GM12878 (cell line): ENCODE measurements at regions not wholly inside any gene's neighbourhood (a gene's known extent, or its start where the extent isn't known, plus 50 kb on each side); places are given as distances from the start of the nearest gene placed in this dataset.

ENCODE experiments used
- ATAC-seq: fragments of 200-7000 bp; cut with Tn5 transposase; 3 replicates; pipeline ENCODE4 v1.9.1; 2020; ENCODE audit warnings: mild to moderate bottlenecking, moderate library complexity
- BruUV-seq: library from RNA; stranded (reverse); fragments of 400-500 nt; replicated peaks from 2 replicates; lab custom pipeline; 2021; lab: Mats Ljungman, UMichigan
- CTCF ChIA-PET: fragments of 300-600 bp; sonication (Branson Sonifier 250); formaldehyde crosslinking; extraction: SDS; loops from one replicate; lab custom pipeline; 2021; ENCODE audit warnings: inconsistent platforms; lab: Yijun Ruan, JAX
- POLR2A ChIA-PET: fragments of 350-600 bp; formaldehyde crosslinking; extraction: SDS; loops from one replicate; lab custom pipeline; 2021; ENCODE audit warnings: inconsistent platforms; lab: Charles Lee
- RAD21 ChIA-PET: fragments of 300-600 bp; sonication (Branson Sonifier 250); formaldehyde crosslinking; loops from one replicate; lab custom pipeline; 2023; ENCODE audit warnings: antibody characterized with exemption; ENCODE audit not compliant: unreplicated experiment; lab: Charles Lee
- SMC1A ChIA-PET: fragments of 300-600 bp; sonication (Branson Sonifier 250); formaldehyde crosslinking; loops from one replicate; lab custom pipeline; 2023; ENCODE audit not compliant: unreplicated experiment, uncharacterized antibody; lab: Charles Lee
- DNase-seq: peaks from one replicate; pipeline ENCODE4 v3.0.0-alpha.2; 2011; ENCODE audit warnings: low read depth, low spot score
- FAIRE-seq: peaks from 3 replicates; lab custom pipeline; 2011; peaks lifted over from hg19 to GRCh38; lab: Jason Lieb, UNC
- H2AFZ ChIP-seq: 2 replicates; pipeline ENCODE4 v1.6.0; 2011; ENCODE audit warnings: low read depth, low read length, control low read depth; ENCODE audit not compliant: control insufficient read depth
- H3K27ac ChIP-seq: 2 replicates; pipeline ENCODE4 v1.5.1; 2011; ENCODE audit warnings: control low read depth; ENCODE audit not compliant: control insufficient read depth, insufficient read depth
- H3K27me3 ChIP-seq, 2 experiments: replicated peaks in 1 of 2; 2 replicates each; pipeline versions ENCODE4 v1.6.0 to v1.6.1; 2011; ENCODE audit warnings: low read length in 1 of 2; ENCODE audit not compliant: control insufficient read depth in 2 of 2, insufficient read depth in 2 of 2
- H3K36me3 ChIP-seq, 2 experiments: 2 replicates each; pipeline ENCODE4 v1.5.1; 2011; ENCODE audit warnings: low read length in 1 of 2; ENCODE audit not compliant: control insufficient read depth in 2 of 2, insufficient read depth in 2 of 2
- H3K4me1 ChIP-seq: 2 replicates; pipeline ENCODE4 v1.6.1; 2011; ENCODE audit warnings: mild to moderate bottlenecking, low read length, moderate library complexity, mixed read lengths; ENCODE audit not compliant: control insufficient read depth, insufficient read depth
- H3K4me2 ChIP-seq: 2 replicates; pipeline ENCODE4 v1.6.0; 2011; ENCODE audit warnings: control low read depth; ENCODE audit not compliant: control insufficient read depth, insufficient read depth
- H3K4me3 ChIP-seq: fragments of 200-600 bp; sonication (generic); 2 replicates; pipeline ENCODE4 v1.5.1; 2016
- H3K79me2 ChIP-seq: 2 replicates; pipeline ENCODE4 v1.6.0; 2011; ENCODE audit warnings: low read length; ENCODE audit not compliant: control insufficient read depth, insufficient read depth
- H3K9ac ChIP-seq: 2 replicates; pipeline ENCODE4 v1.8.0; 2011; ENCODE audit warnings: low read length, control low read depth, mixed read lengths; ENCODE audit not compliant: control insufficient read depth, insufficient read depth
- H3K9me3 ChIP-seq: replicated peaks from 3 replicates; pipeline ENCODE4 v1.5.1; 2011; ENCODE audit warnings: mild to moderate bottlenecking, low read length; ENCODE audit not compliant: control insufficient read depth, insufficient read depth
- H4K20me1 ChIP-seq: 2 replicates; pipeline ENCODE4 v1.6.0; 2011; ENCODE audit not compliant: control insufficient read depth, insufficient read depth
- BCL3 ChIP-seq: IDR thresholded peaks from 2 replicates; pipeline ENCODE4 v1.6.1; 2011; ENCODE audit warnings: borderline replicate concordance, low read depth, mild to moderate bottlenecking, moderate library complexity, low read length; ENCODE audit not compliant: insufficient read depth, poor library complexity, severe bottlenecking
- E2F8 ChIP-seq: fragments of 450-650 bp; IDR thresholded peaks from 2 replicates; pipeline ENCODE4 v1.6.1; 2018; ENCODE audit warnings: mild to moderate bottlenecking, low read depth, moderate library complexity; ENCODE audit not compliant: partially characterized antibody
- ELK1 ChIP-seq: IDR thresholded peaks from 2 replicates; pipeline ENCODE4 v1.6.1; 2012; ENCODE audit warnings: low read depth, low read length, improper control_type of control experiment
- EZH2 ChIP-seq: IDR thresholded peaks from 2 replicates; pipeline ENCODE4 v1.6.1; 2012; ENCODE audit warnings: low read depth, mild to moderate bottlenecking, control low read depth, inconsistent platforms, low read length, borderline replicate concordance; ENCODE audit not compliant: control insufficient read depth
- FOXK2 ChIP-seq: fragments of 450-650 bp; IDR thresholded peaks from 2 replicates; pipeline ENCODE4 v1.6.1; 2017; ENCODE audit warnings: mild to moderate bottlenecking, moderate library complexity
- IKZF1 ChIP-seq: fragments of 450-650 bp; conservative IDR thresholded peaks from 2 replicates; pipeline ENCODE4 v1.6.1; 2017; ENCODE audit warnings: antibody characterized with exemption, mild to moderate bottlenecking
- MYC ChIP-seq: IDR thresholded peaks from 2 replicates; pipeline ENCODE4 v1.6.1; 2011; ENCODE audit warnings: mild to moderate bottlenecking, low read length, moderate library complexity, inconsistent platforms; ENCODE audit not compliant: insufficient read depth, insufficient replicate concordance, insufficient read length, severe bottlenecking
- NBN ChIP-seq: fragments of 450-650 bp; IDR thresholded peaks from 2 replicates; pipeline ENCODE4 v1.6.1; 2016
- NR2F1 ChIP-seq: fragments of 450-650 bp; conservative IDR thresholded peaks from 2 replicates; pipeline ENCODE4 v1.6.1; 2017; ENCODE audit warnings: mild to moderate bottlenecking
- SMC3 ChIP-seq: IDR thresholded peaks from 2 replicates; pipeline ENCODE4 v1.6.1; 2011; ENCODE audit warnings: low read length, improper control_type of control experiment, borderline replicate concordance
- SPI1 ChIP-seq: IDR thresholded peaks from 2 replicates; pipeline ENCODE4 v1.6.1; 2011; ENCODE audit warnings: low read depth, mild to moderate bottlenecking, low read length, moderate library complexity, borderline replicate concordance; ENCODE audit not compliant: insufficient read depth
- SREBF1 ChIP-seq: IDR thresholded peaks from 2 replicates; pipeline ENCODE4 v1.6.1; 2012; ENCODE audit warnings: mild to moderate bottlenecking, low read length
- STAT1 ChIP-seq: fragments of 450-650 bp; conservative IDR thresholded peaks from 2 replicates; pipeline ENCODE4 v1.6.1; 2014; ENCODE audit warnings: antibody characterized with exemption, mild to moderate bottlenecking
- ZBED1 ChIP-seq: IDR thresholded peaks from 2 replicates; pipeline ENCODE4 v1.6.1; 2016; ENCODE audit warnings: borderline replicate concordance
- ZNF687 ChIP-seq: fragments of 450-650 bp; IDR thresholded peaks from 2 replicates; pipeline ENCODE4 v1.6.1; 2017; ENCODE audit warnings: mild to moderate bottlenecking, moderate library complexity
- ZSCAN29 ChIP-seq: fragments of 450-650 bp; IDR thresholded peaks from 2 replicates; pipeline ENCODE4 v1.6.1; 2017; ENCODE audit warnings: mild to moderate bottlenecking, moderate library complexity
- WGBS: methylation state at CpG from one replicate; pipeline ENCODE4 v1.1.6; 2016; ENCODE audit warnings: low lambda C conversion rate; ENCODE audit not compliant: insufficient replicate concordance, insufficient coverage; ENCODE audit errors: missing lambda C conversion rate; 5-methylcytosine and 5-hydroxymethylcytosine counted together
- in situ Hi-C: fragments of 300-500 bp; cut with MboI; formaldehyde crosslinking; loops from 9 replicates; pipeline ENCODE4 v1.14.3; 2018; ENCODE audit warnings: mixed read lengths
- intact Hi-C: fragments of 100-400 bp; cut with micrococcal nuclease; formaldehyde crosslinking; loops from one replicate; pipeline ENCODE4 v1.14.2; 2022; ENCODE audit not compliant: unreplicated experiment

- intact Hi-C loops = no loop called here
- no peak for DNase-seq
- POLR2A ChIA-PET = no interaction called here
- RAD21 ChIA-PET = no interaction called here
- H3K36me3 ChIP-seq = no peaks in the 10 kb centered on the region
- ATAC-seq = no peak
- H3K4me2 ChIP-seq = no peak overlapping the region
- no peaks in the 10 kb centered on the region; the same call in 2 of the 3 replicates for H3K9me3 ChIP-seq
- no peak overlapping the region for H3K27ac ChIP-seq
- CTCF ChIA-PET = no interaction called here
- in situ Hi-C loops = no loop called here
- no TSS peak for BruUV-seq
- no peaks in the 10 kb centered on the region for H4K20me1 ChIP-seq
- no peak overlapping the region for H3K4me3 ChIP-seq
- H3K27me3 ChIP-seq = no peaks in the 10 kb centered on the region
- no peaks in the 10 kb centered on the region for H3K79me2 ChIP-seq
- WGBS = 0% methylated on average over 2 of the region's 2 CpGs
- H2AFZ ChIP-seq = no peak overlapping the region
- no peaks in the 10 kb centered on the region for H3K4me1 ChIP-seq
- FAIRE-seq = no peak
- SMC1A ChIA-PET = no interaction called here
- no peak overlapping the region for H3K9ac ChIP-seq
- TF ChIP-seq ELK1 (no peak), SMC3 (no peak), ZBED1 (no peak), STAT1 (no peak), NR2F1 (no peak), EZH2 (no peak), ZNF687 (no peak), FOXK2 (no peak), NBN (no peak), SPI1 (no peak), IKZF1 (no peak), MYC (no peak), E2F8 (no peak), BCL3 (no peak), ZSCAN29 (no peak), SREBF1 (no peak)
These were observed 136.0 kb upstream of the ZNF91 start for GRCh38 chr19:23531231-23531790.
